HepG2 (cell line): ENCODE measurements at regions not wholly inside any gene's neighbourhood (a gene's known extent, or its start where the extent isn't known, plus 50 kb on each side); places are given as distances from the start of the nearest gene placed in this dataset.

Source experiments
- CTCF ChIP-seq: sonication (generic); formaldehyde crosslinking; IDR thresholded peaks from 2 replicates; pipeline ENCODE4 v1.5.0; 2020; ENCODE audit warnings: mild to moderate bottlenecking, missing genetic modification reagents, moderate library complexity
- FIP1L1 ChIP-seq: fragments of 200-400 bp; formaldehyde crosslinking; IDR thresholded peaks from 2 replicates; pipeline ENCODE4 v1.6.1; 2018; ENCODE audit warnings: low read depth, mild to moderate bottlenecking, low read length, moderate library complexity, borderline replicate concordance; ENCODE audit not compliant: insufficient read depth
- GZF1 ChIP-seq: sonication (generic); formaldehyde crosslinking; IDR thresholded peaks from 2 replicates; pipeline ENCODE4 v1.5.1; 2020; ENCODE audit warnings: mild to moderate bottlenecking, missing genetic modification reagents
- MAFK ChIP-seq, 2 experiments: IDR thresholded peaks in 1 of 2; conservative IDR thresholded peaks in 1 of 2; 2 replicates each; pipeline ENCODE4 v1.6.1; 2011; ENCODE audit warnings: improper control_type of control experiment in 2 of 2, low read length in 2 of 2
- SALL2 ChIP-seq: sonication (generic); formaldehyde crosslinking; IDR thresholded peaks from 2 replicates; pipeline ENCODE4 v1.8.1; 2023; ENCODE audit warnings: mild to moderate bottlenecking, missing genetic modification reagents, inconsistent platforms
- SIN3A ChIP-seq: IDR thresholded peaks from 2 replicates; pipeline ENCODE4 v1.6.1; 2011; ENCODE audit warnings: low read depth, mild to moderate bottlenecking, control low read depth, low read length, borderline replicate concordance
- THAP7 ChIP-seq: sonication (generic); formaldehyde crosslinking; IDR thresholded peaks from 2 replicates; pipeline ENCODE4 v1.8.1; 2023; ENCODE audit warnings: mild to moderate bottlenecking, missing genetic modification reagents

- TF ChIP-seq FIP1L1, result no peak
- no peak for TF ChIP-seq CTCF (CRISPR knock-in tag)
- TF ChIP-seq GZF1 (CRISPR knock-in tag), result no peak
- no peak for TF ChIP-seq SALL2 (CRISPR knock-in tag)
- TF ChIP-seq SIN3A, result no peak
- TF ChIP-seq MAFK (conservative IDR thresholded peaks at IDR 0.05 in 1 of 2, IDR thresholded peaks at IDR 0.05 in 1 of 2; ENCODE audit: low read length in 2 of 2), result no peak
- no peak for TF ChIP-seq THAP7
Measured at GRCh38 chr10:124257781-124258180, 160.9 kb downstream of the OAT start.
